IPS-18a (cell line): ENCODE measurements at regions not wholly inside any gene's neighbourhood (a gene's known extent, or its start where the extent isn't known, plus 50 kb on each side); places are given as distances from the start of the nearest gene placed in this dataset.
"Not testable (repeated sequence)": the region's sequence is repeated elsewhere in the genome, so short reads cannot be mapped to it uniquely, and the experiment has no call there.

Experiments used
- H3K27ac ChIP-seq: one replicate; pipeline ENCODE4 v1.5.1; 2013; ENCODE audit warnings: low read length
- H3K27me3 ChIP-seq: one replicate; pipeline ENCODE4 v1.6.1; 2013; ENCODE audit warnings: mild to moderate bottlenecking, low read length; ENCODE audit not compliant: control insufficient read depth, insufficient read depth
- H3K36me3 ChIP-seq: one replicate; pipeline ENCODE4 v1.6.1; 2013; ENCODE audit warnings: low read depth, low read length; ENCODE audit not compliant: control insufficient read depth
- H3K4me1 ChIP-seq: one replicate; pipeline ENCODE4 v1.6.1; 2013; ENCODE audit warnings: low read depth, low read length; ENCODE audit not compliant: control insufficient read depth
- H3K4me3 ChIP-seq: one replicate; pipeline ENCODE4 v1.5.1; 2013; ENCODE audit warnings: low read length
- H3K9ac ChIP-seq: one replicate; pipeline ENCODE4 v1.6.1; 2013; ENCODE audit warnings: mild to moderate bottlenecking, low read length, moderate library complexity
- H3K9me3 ChIP-seq: one replicate; pipeline ENCODE4 v1.6.1; 2013; ENCODE audit warnings: low read depth, low read length; ENCODE audit not compliant: control insufficient read depth

GRCh38 chr18:30150586-30151250 lies 891.8 kb downstream of the DSC3 start:
- H3K9me3 ChIP-seq = no peaks in the 10 kb centered on the region
- no peak overlapping the region for H3K27ac ChIP-seq
- no peaks in the 10 kb centered on the region for H3K36me3 ChIP-seq
- no peak overlapping the region for H3K9ac ChIP-seq
- no peak overlapping the region for H3K4me3 ChIP-seq
- H3K27me3 ChIP-seq = no peaks in the 10 kb centered on the region
- no peaks in the 10 kb centered on the region for H3K4me1 ChIP-seq

- Histone ChIP-seq H3K4me1 (no peaks in the 10 kb centered on the region), H3K4me3 (no peak overlapping the region), H3K9ac (no peak overlapping the region), H3K27me3 (no peaks in the 10 kb centered on the region), H3K36me3 (no peaks in the 10 kb centered on the region), H3K9me3 (no peaks in the 10 kb centered on the region), H3K27ac (no peak overlapping the region)
Measured at GRCh38 chr18:30149585-30149984, 893.0 kb downstream of the DSC3 start.

GRCh38 chr18:30142870-30143269 lies 899.7 kb downstream of the DSC3 start:
- no peak overlapping the region for H3K4me3 ChIP-seq
- H3K27ac ChIP-seq = no peak overlapping the region
- peaks cover 7% of the 10 kb centered on the region for H3K9me3 ChIP-seq
- H3K9ac ChIP-seq = no peak overlapping the region
- H3K36me3 ChIP-seq = no peaks in the 10 kb centered on the region
- no peaks in the 10 kb centered on the region for H3K27me3 ChIP-seq
- no peaks in the 10 kb centered on the region for H3K4me1 ChIP-seq

- no peak overlapping the region for H3K27ac ChIP-seq
- no peak overlapping the region for H3K4me3 ChIP-seq
- H3K9me3 ChIP-seq = peaks cover 7% of the 10 kb centered on the region
- H3K4me1 ChIP-seq = no peaks in the 10 kb centered on the region
- no peaks in the 10 kb centered on the region for H3K36me3 ChIP-seq
- H3K27me3 ChIP-seq = no peaks in the 10 kb centered on the region
- no peak overlapping the region for H3K9ac ChIP-seq
Measured at GRCh38 chr18:30142248-30142647, 900.3 kb downstream of the DSC3 start.

GRCh38 chr18:30141506-30141905 lies 901.0 kb downstream of the DSC3 start:
- H3K9me3 ChIP-seq, H3K27ac ChIP-seq, H3K4me3 ChIP-seq, H3K4me1 ChIP-seq, H3K9ac ChIP-seq, H3K27me3 ChIP-seq, H3K36me3 ChIP-seq: not testable (repeated sequence)

GRCh38 chr18:30139631-30140287 lies 902.8 kb downstream of the DSC3 start:
- Histone ChIP-seq H3K9me3 (peaks cover 7% of the 10 kb centered on the region), H3K4me1 (no peaks in the 10 kb centered on the region), H3K36me3 (no peaks in the 10 kb centered on the region), H3K4me3 (no peak overlapping the region), H3K9ac (no peak overlapping the region), H3K27me3 (no peaks in the 10 kb centered on the region), H3K27ac (no peak overlapping the region)

GRCh38 chr18:30135938-30136337 lies 906.6 kb downstream of the DSC3 start:
- peaks cover 7% of the 10 kb centered on the region for H3K9me3 ChIP-seq
- no peak overlapping the region for H3K27ac ChIP-seq
- H3K9ac ChIP-seq = no peak overlapping the region
- H3K4me3 ChIP-seq = no peak overlapping the region
- no peaks in the 10 kb centered on the region for H3K4me1 ChIP-seq
- no peaks in the 10 kb centered on the region for H3K36me3 ChIP-seq
- H3K27me3 ChIP-seq = no peaks in the 10 kb centered on the region

- H3K9ac ChIP-seq = no peak overlapping the region
- H3K36me3 ChIP-seq = no peaks in the 10 kb centered on the region
- no peak overlapping the region for H3K4me3 ChIP-seq
- H3K27me3 ChIP-seq = no peaks in the 10 kb centered on the region
- no peaks in the 10 kb centered on the region for H3K9me3 ChIP-seq
- no peak overlapping the region for H3K27ac ChIP-seq
- H3K4me1 ChIP-seq = no peaks in the 10 kb centered on the region
Measured at GRCh38 chr18:30134020-30134419, 908.5 kb downstream of the DSC3 start.

- H3K27ac ChIP-seq = no peak overlapping the region
- no peaks in the 10 kb centered on the region for H3K27me3 ChIP-seq
- H3K4me1 ChIP-seq = no peaks in the 10 kb centered on the region
- no peak overlapping the region for H3K4me3 ChIP-seq
- no peaks in the 10 kb centered on the region for H3K36me3 ChIP-seq
- H3K9me3 ChIP-seq = no peaks in the 10 kb centered on the region
- H3K9ac ChIP-seq = no peak overlapping the region
Measured at GRCh38 chr18:30132959-30133358, 909.6 kb downstream of the DSC3 start.

GRCh38 chr18:30121397-30121796 lies 921.1 kb downstream of the DSC3 start:
- Histone ChIP-seq H3K4me1 (no peaks in the 10 kb centered on the region), H3K27me3 (no peaks in the 10 kb centered on the region), H3K27ac (no peak overlapping the region), H3K4me3 (no peak overlapping the region), H3K9me3 (no peaks in the 10 kb centered on the region), H3K36me3 (no peaks in the 10 kb centered on the region), H3K9ac (no peak overlapping the region)

GRCh38 chr18:30113454-30113853 lies 929.1 kb downstream of the DSC3 start:
- Histone ChIP-seq H3K27me3 (no peaks in the 10 kb centered on the region), H3K4me3 (no peak overlapping the region), H3K4me1 (no peaks in the 10 kb centered on the region), H3K27ac (no peak overlapping the region), H3K9me3 (no peaks in the 10 kb centered on the region), H3K9ac (no peak overlapping the region), H3K36me3 (no peaks in the 10 kb centered on the region)

- Histone ChIP-seq H3K9me3 (no peaks in the 10 kb centered on the region), H3K4me3 (no peak overlapping the region), H3K4me1 (no peaks in the 10 kb centered on the region), H3K27me3 (no peaks in the 10 kb centered on the region), H3K27ac (no peak overlapping the region), H3K9ac (no peak overlapping the region), H3K36me3 (no peaks in the 10 kb centered on the region)
Measured at GRCh38 chr18:30106356-30106755, 936.2 kb downstream of the DSC3 start.
